NB4 (cell line): ENCODE measurements at regions not wholly inside any gene's neighbourhood (a gene's known extent, or its start where the extent isn't known, plus 50 kb on each side); places are given as distances from the start of the nearest gene placed in this dataset.
"Not testable (repeated sequence)": the region's sequence is repeated elsewhere in the genome, so short reads cannot be mapped to it uniquely, and the experiment has no call there.

Source experiments
- DNase-seq: peaks from one replicate; pipeline ENCODE4 v3.0.0; 2010; ENCODE audit warnings: low read depth
- H3K4me3 ChIP-seq: one replicate; pipeline ENCODE4 v1.5.1; 2011; ENCODE audit warnings: mild to moderate bottlenecking, low read depth, low read length, moderate library complexity
- MYC ChIP-seq: IDR thresholded peaks from 2 replicates; pipeline ENCODE4 v1.6.1; 2011; ENCODE audit warnings: low read depth, low read length
- POLR2A ChIP-seq: IDR thresholded peaks from 2 replicates; pipeline ENCODE4 v1.6.1; 2011; ENCODE audit warnings: mild to moderate bottlenecking; ENCODE audit not compliant: insufficient read length; ENCODE audit errors: extremely low read depth
- TF ChIP-seq, protein P1 (sequence below): IDR thresholded peaks from 2 replicates; pipeline ENCODE4 v1.6.1; 2011; ENCODE audit warnings: low read depth, low read length
- TF ChIP-seq, protein P2 (sequence below): IDR thresholded peaks from one replicate; pipeline ENCODE4 v1.5.1; 2012; ENCODE audit warnings: low read depth, low read length

DNA sequence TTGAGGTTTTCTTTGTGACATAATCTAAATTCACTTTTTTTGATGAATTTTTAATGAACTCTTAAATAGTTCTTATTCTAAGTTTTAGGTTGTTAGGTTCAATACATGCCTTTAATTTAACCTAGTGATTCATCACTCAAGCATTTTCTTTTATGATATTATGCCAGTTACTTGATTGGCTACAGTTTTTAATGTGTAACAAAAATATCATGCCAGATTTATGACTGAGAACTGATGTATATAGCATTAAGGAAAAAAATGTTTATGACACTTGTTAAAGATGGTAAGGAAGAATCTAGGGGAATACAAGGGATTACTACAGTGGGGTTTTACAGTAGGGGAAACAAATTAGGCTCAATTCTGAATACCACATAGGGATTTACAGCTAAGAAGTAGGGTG, 103.1 kb downstream of the VGLL3 start:
- TF ChIP-seq MYC (no peak), POLR2A (no peak)
- TF ChIP-seq, protein P1, sequence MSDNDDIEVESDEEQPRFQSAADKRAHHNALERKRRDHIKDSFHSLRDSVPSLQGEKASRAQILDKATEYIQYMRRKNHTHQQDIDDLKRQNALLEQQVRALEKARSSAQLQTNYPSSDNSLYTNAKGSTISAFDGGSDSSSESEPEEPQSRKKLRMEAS = no peak
- TF ChIP-seq, protein P2, sequence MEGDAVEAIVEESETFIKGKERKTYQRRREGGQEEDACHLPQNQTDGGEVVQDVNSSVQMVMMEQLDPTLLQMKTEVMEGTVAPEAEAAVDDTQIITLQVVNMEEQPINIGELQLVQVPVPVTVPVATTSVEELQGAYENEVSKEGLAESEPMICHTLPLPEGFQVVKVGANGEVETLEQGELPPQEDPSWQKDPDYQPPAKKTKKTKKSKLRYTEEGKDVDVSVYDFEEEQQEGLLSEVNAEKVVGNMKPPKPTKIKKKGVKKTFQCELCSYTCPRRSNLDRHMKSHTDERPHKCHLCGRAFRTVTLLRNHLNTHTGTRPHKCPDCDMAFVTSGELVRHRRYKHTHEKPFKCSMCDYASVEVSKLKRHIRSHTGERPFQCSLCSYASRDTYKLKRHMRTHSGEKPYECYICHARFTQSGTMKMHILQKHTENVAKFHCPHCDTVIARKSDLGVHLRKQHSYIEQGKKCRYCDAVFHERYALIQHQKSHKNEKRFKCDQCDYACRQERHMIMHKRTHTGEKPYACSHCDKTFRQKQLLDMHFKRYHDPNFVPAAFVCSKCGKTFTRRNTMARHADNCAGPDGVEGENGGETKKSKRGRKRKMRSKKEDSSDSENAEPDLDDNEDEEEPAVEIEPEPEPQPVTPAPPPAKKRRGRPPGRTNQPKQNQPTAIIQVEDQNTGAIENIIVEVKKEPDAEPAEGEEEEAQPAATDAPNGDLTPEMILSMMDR = no peak
- DNase-seq = no peak
- no peak overlapping the region for H3K4me3 ChIP-seq

DNA sequence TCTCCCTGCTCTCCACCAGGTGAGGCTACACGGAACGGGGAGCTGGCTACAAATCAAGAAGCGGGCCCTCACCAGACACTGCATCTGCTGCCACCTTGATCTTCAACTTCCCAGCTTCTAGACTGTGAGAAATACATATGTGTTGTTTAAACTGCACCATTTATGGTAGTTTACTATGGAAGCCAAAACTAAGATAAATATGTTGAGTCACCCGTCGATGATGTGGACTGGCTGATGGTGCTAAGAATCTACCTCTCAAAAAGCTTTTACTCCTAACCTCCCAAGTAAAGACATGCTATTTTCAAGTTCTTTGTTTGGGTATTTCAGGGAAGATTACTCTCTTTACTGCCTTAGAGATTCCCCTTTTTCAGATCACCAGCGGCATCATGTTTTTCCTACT, 110.9 kb downstream of the VGLL3 start:
- H3K4me3 ChIP-seq = no peak overlapping the region
- no peak for DNase-seq
- TF ChIP-seq, protein P2 = no peak
- no peak for TF ChIP-seq MYC
- TF ChIP-seq, protein P1 = no peak

DNA sequence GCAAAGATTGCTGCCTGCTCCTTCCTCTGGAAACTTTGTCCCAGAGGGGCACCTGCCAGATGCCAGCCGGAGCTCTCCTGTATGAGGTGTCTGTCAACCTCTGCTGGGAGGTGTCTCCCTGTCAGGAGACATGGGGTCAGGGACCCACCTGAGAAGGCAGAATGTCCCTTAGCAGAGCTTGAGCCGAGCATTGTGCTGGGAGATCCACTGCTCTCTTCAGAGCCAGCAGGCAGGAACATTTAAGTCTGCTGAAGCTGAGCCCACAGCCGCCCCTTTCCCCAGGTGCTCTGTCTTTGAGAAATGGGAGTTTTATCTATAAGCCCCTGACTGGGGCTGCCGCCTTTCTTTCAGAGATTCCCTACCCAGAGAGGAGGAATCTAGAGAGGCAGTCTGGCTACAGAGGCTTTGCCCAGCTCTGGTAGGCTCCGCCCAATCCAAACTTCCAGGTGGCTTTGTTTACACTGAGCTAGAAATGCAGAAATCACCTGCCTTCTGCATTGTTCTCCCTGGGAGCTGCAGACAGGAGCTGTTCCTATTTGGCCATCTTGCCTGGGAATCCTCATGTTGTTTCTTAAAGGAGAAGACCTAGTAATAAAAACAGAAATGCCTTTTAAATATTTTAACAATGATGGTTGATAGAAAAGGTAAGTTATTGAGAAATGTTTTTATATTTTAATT, 114.3 kb downstream of the VGLL3 start:
- not testable (repeated sequence) for H3K4me3 ChIP-seq, DNase-seq

DNA sequence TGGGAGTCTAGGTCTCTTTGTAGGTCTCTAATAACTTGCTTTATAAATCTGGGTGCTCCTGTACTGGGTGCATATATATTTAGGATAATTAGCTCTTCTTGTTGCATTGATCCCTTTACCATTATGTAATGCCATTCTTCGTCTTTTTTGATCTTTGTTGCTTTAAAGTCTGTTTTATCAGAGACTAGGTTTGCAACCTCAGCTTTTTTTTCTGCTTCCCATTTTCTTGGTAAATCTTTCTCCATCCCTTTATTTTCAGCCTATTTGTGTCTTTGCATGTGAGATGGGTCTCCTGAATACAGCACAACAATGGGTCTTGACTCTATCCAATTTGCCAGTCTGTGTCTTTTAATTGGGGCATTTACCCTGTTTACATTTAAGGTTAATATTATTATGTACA, 116.2 kb downstream of the VGLL3 start:
- H3K4me3 ChIP-seq, DNase-seq: not testable (repeated sequence)

DNA sequence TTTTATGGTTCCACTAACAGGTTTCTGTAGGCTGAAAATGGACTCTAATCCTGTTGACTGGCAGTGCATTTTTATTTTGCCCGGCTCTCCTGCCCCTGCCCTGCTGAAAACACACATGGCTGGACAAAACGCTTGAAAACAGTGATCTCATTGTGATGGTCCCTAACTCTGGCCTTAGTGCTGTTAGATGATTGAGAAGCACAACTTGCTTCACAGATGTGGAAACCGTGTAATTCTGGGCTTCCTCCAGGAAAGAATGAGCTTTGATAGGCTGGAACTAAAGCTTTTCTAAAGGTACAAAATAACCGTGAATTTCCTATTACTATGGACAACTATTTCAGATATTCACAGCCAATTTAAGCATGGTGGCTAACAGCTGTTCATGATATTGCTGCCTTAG, 121.4 kb downstream of the VGLL3 start:
- TF ChIP-seq POLR2A = no peak
- TF ChIP-seq, protein P1 = no peak
- TF ChIP-seq, protein P2 = no peak
- TF ChIP-seq MYC = no peak
- H3K4me3 ChIP-seq = no peak overlapping the region
- no peak for DNase-seq

DNA sequence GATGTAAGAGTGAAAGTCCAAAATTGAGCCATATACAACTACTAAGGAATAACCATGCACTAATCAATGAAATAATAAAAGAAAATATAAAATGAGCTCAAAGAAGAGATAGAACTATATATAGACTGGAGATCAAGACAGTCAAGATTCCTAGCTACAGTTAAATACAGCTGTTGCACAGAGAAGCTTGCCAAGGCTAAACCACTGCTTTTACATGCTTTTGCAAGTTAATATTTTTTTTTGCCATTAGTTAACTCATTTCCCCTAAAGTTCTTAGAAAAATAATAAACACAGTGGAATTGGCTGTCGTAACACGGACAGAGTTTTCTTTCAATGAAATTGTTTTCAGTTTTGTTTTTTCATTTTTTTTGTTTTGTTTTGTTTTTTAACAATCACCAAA, 123.0 kb downstream of the VGLL3 start:
- TF ChIP-seq, protein P2 = no peak
- TF ChIP-seq MYC = no peak
- TF ChIP-seq, protein P1 = no peak
- no peak for TF ChIP-seq POLR2A
- no peak overlapping the region for H3K4me3 ChIP-seq
- no peak for DNase-seq

DNA sequence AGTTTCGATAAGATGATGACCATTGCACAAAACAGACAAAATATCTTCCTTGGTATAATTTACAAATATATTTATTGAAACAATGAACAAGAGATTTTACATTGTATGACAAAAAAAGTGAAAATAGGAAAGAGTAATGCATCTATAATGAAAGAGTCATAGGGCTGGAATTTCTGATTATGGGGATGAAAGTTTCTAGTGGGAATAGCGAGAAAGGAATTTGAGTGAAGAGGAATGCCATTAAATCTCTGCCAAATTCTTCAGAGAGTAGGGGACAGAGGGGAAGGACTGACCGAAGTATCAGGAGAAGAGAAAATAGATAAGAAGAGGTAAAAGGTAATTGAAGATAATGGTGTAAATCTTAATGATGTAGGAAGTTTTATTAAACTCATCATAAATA, 125.4 kb downstream of the VGLL3 start:
- TF ChIP-seq POLR2A = no peak
- TF ChIP-seq, protein P2 = no peak
- TF ChIP-seq, protein P1 = no peak
- TF ChIP-seq MYC = no peak
- DNase-seq = no peak
- H3K4me3 ChIP-seq = no peak overlapping the region
